ENCODE measurements at regions not wholly inside any gene's neighbourhood (a gene's known extent, or its start where the extent isn't known, plus 50 kb on each side); places are given as distances from the start of the nearest gene placed in this dataset.

- TF ChIP-seq RERE (CRISPR knock-in tag; IDR thresholded peaks at IDR 0.05; ENCODE audit: borderline replicate concordance), result no peak
- no peak for TF ChIP-seq BCLAF1 (IDR thresholded peaks at IDR 0.05; ENCODE audit: borderline replicate concordance in 1 of 2, control insufficient read depth in 1 of 2, low read depth in 2 of 2, low read length in 1 of 2)
- TF ChIP-seq KLF6 (CRISPR knock-in tag; IDR thresholded peaks at IDR 0.05; ENCODE audit: borderline replicate concordance), result no peak
Observed at GRCh38 chr2:75348307-75348706, 149.0 kb upstream of the TACR1 start (continued).

Data from K562 (cell line).